ENCODE measurements at regions not wholly inside any gene's neighbourhood (a gene's known extent, or its start where the extent isn't known, plus 50 kb on each side); places are given as distances from the start of the nearest gene placed in this dataset.
"Not testable (repeated sequence)": the region's sequence is repeated elsewhere in the genome, so short reads cannot be mapped to it uniquely, and the experiment has no call there.

DNA sequence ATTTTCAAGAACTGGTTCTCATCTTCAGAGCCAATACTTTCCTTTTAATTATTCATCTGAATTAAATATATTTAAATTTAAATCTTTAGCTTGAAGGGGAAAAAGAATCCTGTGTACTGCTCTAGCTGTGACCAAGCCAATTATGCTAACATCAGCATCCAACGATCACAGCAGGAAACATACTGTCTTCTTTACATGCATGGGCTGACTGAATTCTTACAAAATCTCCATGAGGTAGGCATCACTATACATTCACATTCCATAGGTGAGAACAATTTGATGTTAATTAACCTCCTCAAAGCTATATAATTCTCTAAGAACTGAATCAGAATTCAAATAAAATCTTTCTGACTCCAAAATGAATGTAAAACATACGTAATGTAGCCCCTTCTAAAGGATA lies 118.8 kb upstream of the MAP2 start:
- no peak for ATAC-seq
- WGBS, 2 donors (ENCODE audit: low coverage in 1 of 2), result 62 to 66% methylated on average over 2 of the region's 2 CpGs
- no peak overlapping the region for H3K4me3 ChIP-seq
- TF ChIP-seq EP300 (IDR thresholded peaks at IDR 0.05) (no peak), POLR2AphosphoS5 (IDR thresholded peaks at IDR 0.05) (no peak), POLR2A (IDR thresholded peaks at IDR 0.05) (no peak), CTCF (IDR thresholded peaks at IDR 0.05) (no peak)
- no peaks in the 10 kb centered on the region for H3K9me3 ChIP-seq
- H3K36me3 ChIP-seq, result no peaks in the 10 kb centered on the region
- H3K27me3 ChIP-seq, result peaks cover 9% of the 10 kb centered on the region
- H3K27ac ChIP-seq, result no peak overlapping the region
- no peaks in the 10 kb centered on the region for H3K4me1 ChIP-seq

- 0% methylated on average over 1 of the region's 7 CpGs; no CpG with 5 or more reads in 1 of the 2 donors for WGBS, 2 donors (ENCODE audit: low coverage in 1 of 2)
- Histone ChIP-seq H3K36me3 (no peaks in the 10 kb centered on the region), H3K27me3 (peaks cover 9% of the 10 kb centered on the region), H3K4me1 (no peaks in the 10 kb centered on the region), H3K9me3 (no peaks in the 10 kb centered on the region), H3K4me3 (no peak overlapping the region), H3K27ac (no peak overlapping the region)
- TF ChIP-seq CTCF (IDR thresholded peaks at IDR 0.05) (no peak), EP300 (IDR thresholded peaks at IDR 0.05) (no peak), POLR2AphosphoS5 (IDR thresholded peaks at IDR 0.05) (no peak), POLR2A (IDR thresholded peaks at IDR 0.05) (no peak)
- no peak for ATAC-seq
These were observed 118.1 kb upstream of the MAP2 start for GRCh38 chr2:209305746-209306196.

- H3K36me3 ChIP-seq, result no peaks in the 10 kb centered on the region
- no peak overlapping the region for H3K4me3 ChIP-seq
- H3K27ac ChIP-seq, result no peak overlapping the region
- no peak for ATAC-seq
- no CpG with 5 or more reads among the region's 10 CpGs for WGBS, 2 donors (ENCODE audit: low coverage in 1 of 2)
- TF ChIP-seq POLR2A (IDR thresholded peaks at IDR 0.05), result no peak
- no peak for TF ChIP-seq EP300 (IDR thresholded peaks at IDR 0.05)
- TF ChIP-seq POLR2AphosphoS5 (IDR thresholded peaks at IDR 0.05), result no peak
- TF ChIP-seq CTCF (IDR thresholded peaks at IDR 0.05), result no peak
- H3K9me3 ChIP-seq, result no peaks in the 10 kb centered on the region
- H3K27me3 ChIP-seq, result peaks cover 13% of the 10 kb centered on the region
- no peaks in the 10 kb centered on the region for H3K4me1 ChIP-seq
These were observed 116.5 kb upstream of the MAP2 start for GRCh38 chr2:209307161-209308001.

- ATAC-seq, result no peak
- H3K9me3 ChIP-seq, result no peaks in the 10 kb centered on the region
- peaks cover 13% of the 10 kb centered on the region for H3K27me3 ChIP-seq
These were observed 115.4 kb upstream of the MAP2 start for GRCh38 chr2:209308415-209308814.

GRCh38 chr2:209311948-209312347 lies 111.9 kb upstream of the MAP2 start:
- WGBS, 2 donors (ENCODE audit: low coverage in 1 of 2), result 39 to 50% methylated on average over 1 to 2 of the region's 2 CpGs
- H3K9me3 ChIP-seq, result no peaks in the 10 kb centered on the region

More at GRCh38 chr2:209308415-209308814, 115.4 kb upstream of the MAP2 start:
- Histone ChIP-seq H3K27ac (no peak overlapping the region), H3K36me3 (no peaks in the 10 kb centered on the region), H3K4me1 (no peaks in the 10 kb centered on the region), H3K4me3 (no peak overlapping the region)
- TF ChIP-seq POLR2A (IDR thresholded peaks at IDR 0.05) (no peak), EP300 (IDR thresholded peaks at IDR 0.05) (no peak)

DNA sequence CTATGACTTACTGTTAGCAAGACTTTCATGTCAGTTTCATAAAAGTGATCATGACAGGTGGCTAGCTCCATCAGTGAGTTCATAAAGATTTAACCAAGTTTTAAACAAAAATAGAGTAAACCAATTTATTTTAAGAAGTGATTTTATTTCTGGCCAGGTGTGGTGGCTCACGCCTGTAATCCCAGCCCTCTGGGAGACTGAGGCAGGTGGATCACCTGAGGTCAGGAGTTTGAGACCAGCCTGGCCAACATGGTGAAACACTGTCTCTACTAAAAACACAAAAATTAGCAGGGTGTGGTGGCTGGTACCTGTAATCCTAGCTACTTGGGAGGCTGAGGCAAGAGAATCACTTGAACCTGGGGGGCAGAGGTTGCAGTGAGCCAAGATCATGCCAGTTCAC lies 111.4 kb upstream of the MAP2 start:
- not testable (repeated sequence) for ATAC-seq, H3K36me3 ChIP-seq, H3K4me3 ChIP-seq, H3K27me3 ChIP-seq, H3K4me1 ChIP-seq, H3K9me3 ChIP-seq, H3K27ac ChIP-seq
- 67 to 100% methylated on average over 1 of the region's 1 CpG for WGBS, 2 donors (ENCODE audit: low coverage in 1 of 2)

More at GRCh38 chr2:209311948-209312347, 111.9 kb upstream of the MAP2 start:
- H3K4me3 ChIP-seq, result no peak overlapping the region
- ATAC-seq, result no peak
- H3K27ac ChIP-seq, result no peak overlapping the region
- peaks cover 12% of the 10 kb centered on the region for H3K27me3 ChIP-seq
- TF ChIP-seq CTCF (IDR thresholded peaks at IDR 0.05) (no peak), POLR2A (IDR thresholded peaks at IDR 0.05) (no peak), POLR2AphosphoS5 (IDR thresholded peaks at IDR 0.05) (no peak), EP300 (IDR thresholded peaks at IDR 0.05) (no peak)
- H3K36me3 ChIP-seq, result no peaks in the 10 kb centered on the region
- H3K4me1 ChIP-seq, result no peaks in the 10 kb centered on the region
